WTC11 (cell line): ENCODE measurements at regions not wholly inside any gene's neighbourhood (a gene's known extent, or its start where the extent isn't known, plus 50 kb on each side); places are given as distances from the start of the nearest gene placed in this dataset.

Experiments
- ATAC-seq: fragments of 200-7000 bp; cut with Tn5 transposase; 2 replicates; pipeline ENCODE4 v1.10.0; 2021; ENCODE audit warnings: mild to moderate bottlenecking, moderate library complexity
- CTCF ChIA-PET: fragments of 300-600 bp; sonication (Branson Sonifier 250); formaldehyde crosslinking; loops from one replicate; lab custom pipeline; 2021; ENCODE audit warnings: antibody characterized with exemption; lab: Charles Lee
- POLR2A ChIA-PET: fragments of 350-600 bp; sonication (Branson Sonifier 250); formaldehyde crosslinking; loops from one replicate; lab custom pipeline; 2021; ENCODE audit warnings: antibody characterized with exemption; lab: Charles Lee
- DNase-seq: peaks from one replicate; pipeline ENCODE4 v3.0.0; 2021; ENCODE audit warnings: low spot score
- H3K27ac Mint-ChIP-seq: 2 replicates; pipeline ENCODE4 v1.8.0; 2021; ENCODE audit warnings: mixed read lengths
- H3K27me3 Mint-ChIP-seq: 2 replicates; pipeline ENCODE4 v1.8.0; 2021; ENCODE audit warnings: low read depth, mild to moderate bottlenecking, moderate library complexity, mixed read lengths
- H3K36me3 Mint-ChIP-seq: 2 replicates; pipeline ENCODE4 v1.8.0; 2021; ENCODE audit warnings: mixed read lengths
- H3K4me1 Mint-ChIP-seq: 2 replicates; pipeline ENCODE4 v1.8.0; 2022; ENCODE audit warnings: mixed read lengths
- H3K4me3 Mint-ChIP-seq: 2 replicates; pipeline ENCODE4 v1.8.0; 2021; ENCODE audit warnings: mild to moderate bottlenecking, moderate library complexity, mixed read lengths
- H3K9me3 Mint-ChIP-seq: 2 replicates; pipeline ENCODE4 v1.8.0; 2021; ENCODE audit warnings: mixed read lengths
- GABPB1 ChIP-seq: sonication (generic); formaldehyde crosslinking; IDR thresholded peaks from 2 replicates; pipeline ENCODE4 v1.8.1; 2023; ENCODE audit warnings: mild to moderate bottlenecking, missing genetic modification reagents
- MXD4 ChIP-seq: fragments of 250-450 bp; sonication (Bioruptor Pico); IDR thresholded peaks from 2 replicates; pipeline ENCODE4 v1.8.0; 2021; ENCODE audit warnings: mild to moderate bottlenecking, moderate library complexity, borderline replicate concordance
- NFATC4 ChIP-seq: fragments of 250-450 bp; sonication (Bioruptor Pico); IDR thresholded peaks from 2 replicates; pipeline ENCODE4 v1.9.0; 2021; ENCODE audit warnings: mild to moderate bottlenecking
- NFYB ChIP-seq: sonication (generic); formaldehyde crosslinking; conservative IDR thresholded peaks from 2 replicates; pipeline ENCODE4 v1.8.0; 2022; ENCODE audit warnings: low read depth, missing genetic modification reagents
- NR1H2 ChIP-seq: sonication (generic); formaldehyde crosslinking; IDR thresholded peaks from 2 replicates; pipeline ENCODE4 v1.9.0; 2021; ENCODE audit warnings: mild to moderate bottlenecking, moderate library complexity, missing genetic modification reagents
- NR3C1 ChIP-seq: sonication (generic); formaldehyde crosslinking; conservative IDR thresholded peaks from 2 replicates; pipeline ENCODE4 v1.8.1; 2023; ENCODE audit warnings: low read depth, mild to moderate bottlenecking, missing genetic modification reagents
- PRRX2 ChIP-seq: fragments of 250-450 bp; sonication (Bioruptor Pico); IDR thresholded peaks from 2 replicates; pipeline ENCODE4 v1.8.0; 2021; ENCODE audit warnings: mild to moderate bottlenecking
- SOX15 ChIP-seq: fragments of 250-450 bp; sonication (Bioruptor Pico); IDR thresholded peaks from 2 replicates; pipeline ENCODE4 v1.9.0; 2021; ENCODE audit warnings: mild to moderate bottlenecking
- TEAD1 ChIP-seq: sonication (generic); formaldehyde crosslinking; IDR thresholded peaks from 2 replicates; pipeline ENCODE4 v1.8.0; 2022; ENCODE audit warnings: mild to moderate bottlenecking, missing genetic modification reagents
- TEAD4 ChIP-seq: sonication (generic); formaldehyde crosslinking; IDR thresholded peaks from 2 replicates; pipeline ENCODE4 v1.8.0; 2022; ENCODE audit warnings: mild to moderate bottlenecking, missing genetic modification reagents
- ZNF263 ChIP-seq: sonication (generic); formaldehyde crosslinking; IDR thresholded peaks from 2 replicates; pipeline ENCODE4 v1.8.1; 2022; ENCODE audit warnings: low read depth, mild to moderate bottlenecking, moderate library complexity, missing genetic modification reagents
- ZNF423 ChIP-seq: fragments of 250-450 bp; sonication (Bioruptor Pico); IDR thresholded peaks from 2 replicates; pipeline ENCODE4 v2.1.2; 2022; ENCODE audit warnings: mild to moderate bottlenecking, moderate library complexity
- TF ChIP-seq, protein P1 (sequence below): sonication (generic); formaldehyde crosslinking; IDR thresholded peaks from 2 replicates; pipeline ENCODE4 v1.8.1; 2023; ENCODE audit warnings: mild to moderate bottlenecking, missing genetic modification reagents, moderate library complexity
- TF ChIP-seq, protein P2 (sequence below): sonication (generic); formaldehyde crosslinking; IDR thresholded peaks from 2 replicates; pipeline ENCODE4 v1.8.0; 2022; ENCODE audit warnings: missing genetic modification reagents
- TF ChIP-seq, protein P3 (sequence below): sonication (generic); formaldehyde crosslinking; IDR thresholded peaks from 2 replicates; pipeline ENCODE4 v1.8.0; 2023; ENCODE audit warnings: missing genetic modification reagents, mild to moderate bottlenecking, borderline replicate concordance
- TF ChIP-seq, protein P4 (sequence below): sonication (generic); formaldehyde crosslinking; IDR thresholded peaks from 2 replicates; pipeline ENCODE4 v1.8.0; 2022; ENCODE audit warnings: mild to moderate bottlenecking, missing genetic modification reagents
- TF ChIP-seq, protein P5 (sequence below): sonication (generic); formaldehyde crosslinking; IDR thresholded peaks from 2 replicates; pipeline ENCODE4 v1.8.0; 2023; ENCODE audit warnings: missing genetic modification reagents
- TF ChIP-seq, protein P6 (sequence below): fragments of 250-450 bp; sonication (Bioruptor Pico); IDR thresholded peaks from 2 replicates; pipeline ENCODE4 v1.8.0; 2021; ENCODE audit warnings: mild to moderate bottlenecking
- TF ChIP-seq, protein P7 (sequence below): sonication (generic); formaldehyde crosslinking; IDR thresholded peaks from 2 replicates; pipeline ENCODE4 v1.8.1; 2022; ENCODE audit warnings: mild to moderate bottlenecking, missing genetic modification reagents, moderate library complexity, borderline replicate concordance
- TF ChIP-seq, protein P8 (sequence below): fragments of 250-450 bp; sonication (Bioruptor Pico); IDR thresholded peaks from 2 replicates; pipeline ENCODE4 v2.1.2; 2022; ENCODE audit warnings: mild to moderate bottlenecking, moderate library complexity

DNA sequence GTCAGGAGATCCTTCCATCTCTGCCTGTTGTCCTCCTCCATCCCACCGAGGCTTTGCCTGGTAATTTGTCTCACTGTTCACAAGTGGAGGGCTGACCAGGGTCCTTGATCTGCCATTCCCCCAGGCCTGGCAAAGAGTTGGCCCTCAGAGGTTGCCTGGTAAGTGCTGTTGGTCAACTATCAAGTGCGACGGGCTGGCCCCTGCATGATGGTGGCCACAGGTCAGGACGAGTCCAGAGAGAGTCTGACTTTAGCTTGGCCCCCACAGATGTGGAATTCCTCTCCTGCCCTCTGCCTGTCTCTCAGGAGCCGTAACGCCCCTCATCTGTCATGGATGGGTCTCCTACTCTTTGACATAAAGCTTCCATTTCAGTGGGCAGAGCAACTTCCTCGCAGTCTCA lies 97.3 kb upstream of the SMIM21 start:
- Mint-ChIP-seq H3K9me3 (no peaks in the 10 kb centered on the region), H3K4me3 (no peak overlapping the region), H3K4me1 (peaks cover 4% of the 10 kb centered on the region; the same call in 1 of the 2 replicates), H3K27ac (no peak overlapping the region), H3K36me3 (no peaks in the 10 kb centered on the region), H3K27me3 (no peaks in the 10 kb centered on the region)
- ATAC-seq (no peak), DNase-seq (no peak)
- ChIA-PET CTCF (interaction anchor here (0.8 kb wide), 1 partner anchor 146 kb away, joined by 3 read pairs; no protein-coding TSS in a partner anchor), POLR2A (no interaction called here)
- TF ChIP-seq, protein P1, sequence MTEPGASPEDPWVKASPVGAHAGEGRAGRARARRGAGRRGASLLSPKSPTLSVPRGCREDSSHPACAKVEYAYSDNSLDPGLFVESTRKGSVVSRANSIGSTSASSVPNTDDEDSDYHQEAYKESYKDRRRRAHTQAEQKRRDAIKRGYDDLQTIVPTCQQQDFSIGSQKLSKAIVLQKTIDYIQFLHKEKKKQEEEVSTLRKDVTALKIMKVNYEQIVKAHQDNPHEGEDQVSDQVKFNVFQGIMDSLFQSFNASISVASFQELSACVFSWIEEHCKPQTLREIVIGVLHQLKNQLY (CRISPR knock-in tag): no peak
- TF ChIP-seq, protein P2, sequence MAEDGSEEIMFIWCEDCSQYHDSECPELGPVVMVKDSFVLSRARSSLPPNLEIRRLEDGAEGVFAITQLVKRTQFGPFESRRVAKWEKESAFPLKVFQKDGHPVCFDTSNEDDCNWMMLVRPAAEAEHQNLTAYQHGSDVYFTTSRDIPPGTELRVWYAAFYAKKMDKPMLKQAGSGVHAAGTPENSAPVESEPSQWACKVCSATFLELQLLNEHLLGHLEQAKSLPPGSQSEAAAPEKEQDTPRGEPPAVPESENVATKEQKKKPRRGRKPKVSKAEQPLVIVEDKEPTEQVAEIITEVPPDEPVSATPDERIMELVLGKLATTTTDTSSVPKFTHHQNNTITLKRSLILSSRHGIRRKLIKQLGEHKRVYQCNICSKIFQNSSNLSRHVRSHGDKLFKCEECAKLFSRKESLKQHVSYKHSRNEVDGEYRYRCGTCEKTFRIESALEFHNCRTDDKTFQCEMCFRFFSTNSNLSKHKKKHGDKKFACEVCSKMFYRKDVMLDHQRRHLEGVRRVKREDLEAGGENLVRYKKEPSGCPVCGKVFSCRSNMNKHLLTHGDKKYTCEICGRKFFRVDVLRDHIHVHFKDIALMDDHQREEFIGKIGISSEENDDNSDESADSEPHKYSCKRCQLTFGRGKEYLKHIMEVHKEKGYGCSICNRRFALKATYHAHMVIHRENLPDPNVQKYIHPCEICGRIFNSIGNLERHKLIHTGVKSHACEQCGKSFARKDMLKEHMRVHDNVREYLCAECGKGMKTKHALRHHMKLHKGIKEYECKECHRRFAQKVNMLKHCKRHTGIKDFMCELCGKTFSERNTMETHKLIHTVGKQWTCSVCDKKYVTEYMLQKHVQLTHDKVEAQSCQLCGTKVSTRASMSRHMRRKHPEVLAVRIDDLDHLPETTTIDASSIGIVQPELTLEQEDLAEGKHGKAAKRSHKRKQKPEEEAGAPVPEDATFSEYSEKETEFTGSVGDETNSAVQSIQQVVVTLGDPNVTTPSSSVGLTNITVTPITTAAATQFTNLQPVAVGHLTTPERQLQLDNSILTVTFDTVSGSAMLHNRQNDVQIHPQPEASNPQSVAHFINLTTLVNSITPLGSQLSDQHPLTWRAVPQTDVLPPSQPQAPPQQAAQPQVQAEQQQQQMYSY: no peak
- TF ChIP-seq ZNF263 (CRISPR knock-in tag): no peak

DNA sequence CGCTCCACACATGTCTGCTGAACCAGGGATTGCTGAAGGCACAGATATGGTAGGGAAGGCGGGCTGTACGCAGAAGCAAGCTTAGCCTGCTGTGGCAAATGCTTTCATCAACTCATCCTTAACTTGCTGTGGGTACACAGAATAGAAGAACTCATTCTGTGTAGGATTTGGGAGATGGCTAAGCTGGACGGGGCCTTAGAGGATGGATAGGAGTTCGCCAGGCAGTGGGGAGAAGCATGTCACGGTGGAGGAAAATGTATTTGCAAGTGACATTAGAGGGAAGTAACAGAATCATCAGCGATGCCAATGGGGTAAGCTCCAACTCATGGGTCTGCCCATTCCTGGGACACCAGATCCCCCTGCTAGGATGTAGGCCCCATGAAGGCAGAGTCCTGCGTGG lies 96.7 kb upstream of the SMIM21 start:
- DNase-seq: no peak
- TF ChIP-seq ZNF263 (CRISPR knock-in tag) (no peak), TEAD1 (no peak), NFATC4 (CRISPR knock-in tag) (no peak), PRRX2 (CRISPR knock-in tag) (no peak), NFYB (CRISPR knock-in tag) (no peak), TEAD4 (CRISPR knock-in tag) (no peak), MXD4 (CRISPR knock-in tag) (no peak), NR3C1 (CRISPR knock-in tag) (no peak), SOX15 (CRISPR knock-in tag) (no peak), GABPB1 (CRISPR knock-in tag) (no peak), NR1H2 (CRISPR knock-in tag) (no peak), ZNF423 (CRISPR knock-in tag) (no peak)
- TF ChIP-seq, protein P3, sequence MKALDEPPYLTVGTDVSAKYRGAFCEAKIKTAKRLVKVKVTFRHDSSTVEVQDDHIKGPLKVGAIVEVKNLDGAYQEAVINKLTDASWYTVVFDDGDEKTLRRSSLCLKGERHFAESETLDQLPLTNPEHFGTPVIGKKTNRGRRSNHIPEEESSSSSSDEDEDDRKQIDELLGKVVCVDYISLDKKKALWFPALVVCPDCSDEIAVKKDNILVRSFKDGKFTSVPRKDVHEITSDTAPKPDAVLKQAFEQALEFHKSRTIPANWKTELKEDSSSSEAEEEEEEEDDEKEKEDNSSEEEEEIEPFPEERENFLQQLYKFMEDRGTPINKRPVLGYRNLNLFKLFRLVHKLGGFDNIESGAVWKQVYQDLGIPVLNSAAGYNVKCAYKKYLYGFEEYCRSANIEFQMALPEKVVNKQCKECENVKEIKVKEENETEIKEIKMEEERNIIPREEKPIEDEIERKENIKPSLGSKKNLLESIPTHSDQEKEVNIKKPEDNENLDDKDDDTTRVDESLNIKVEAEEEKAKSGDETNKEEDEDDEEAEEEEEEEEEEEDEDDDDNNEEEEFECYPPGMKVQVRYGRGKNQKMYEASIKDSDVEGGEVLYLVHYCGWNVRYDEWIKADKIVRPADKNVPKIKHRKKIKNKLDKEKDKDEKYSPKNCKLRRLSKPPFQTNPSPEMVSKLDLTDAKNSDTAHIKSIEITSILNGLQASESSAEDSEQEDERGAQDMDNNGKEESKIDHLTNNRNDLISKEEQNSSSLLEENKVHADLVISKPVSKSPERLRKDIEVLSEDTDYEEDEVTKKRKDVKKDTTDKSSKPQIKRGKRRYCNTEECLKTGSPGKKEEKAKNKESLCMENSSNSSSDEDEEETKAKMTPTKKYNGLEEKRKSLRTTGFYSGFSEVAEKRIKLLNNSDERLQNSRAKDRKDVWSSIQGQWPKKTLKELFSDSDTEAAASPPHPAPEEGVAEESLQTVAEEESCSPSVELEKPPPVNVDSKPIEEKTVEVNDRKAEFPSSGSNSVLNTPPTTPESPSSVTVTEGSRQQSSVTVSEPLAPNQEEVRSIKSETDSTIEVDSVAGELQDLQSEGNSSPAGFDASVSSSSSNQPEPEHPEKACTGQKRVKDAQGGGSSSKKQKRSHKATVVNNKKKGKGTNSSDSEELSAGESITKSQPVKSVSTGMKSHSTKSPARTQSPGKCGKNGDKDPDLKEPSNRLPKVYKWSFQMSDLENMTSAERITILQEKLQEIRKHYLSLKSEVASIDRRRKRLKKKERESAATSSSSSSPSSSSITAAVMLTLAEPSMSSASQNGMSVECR: no peak
- TF ChIP-seq, protein P4, sequence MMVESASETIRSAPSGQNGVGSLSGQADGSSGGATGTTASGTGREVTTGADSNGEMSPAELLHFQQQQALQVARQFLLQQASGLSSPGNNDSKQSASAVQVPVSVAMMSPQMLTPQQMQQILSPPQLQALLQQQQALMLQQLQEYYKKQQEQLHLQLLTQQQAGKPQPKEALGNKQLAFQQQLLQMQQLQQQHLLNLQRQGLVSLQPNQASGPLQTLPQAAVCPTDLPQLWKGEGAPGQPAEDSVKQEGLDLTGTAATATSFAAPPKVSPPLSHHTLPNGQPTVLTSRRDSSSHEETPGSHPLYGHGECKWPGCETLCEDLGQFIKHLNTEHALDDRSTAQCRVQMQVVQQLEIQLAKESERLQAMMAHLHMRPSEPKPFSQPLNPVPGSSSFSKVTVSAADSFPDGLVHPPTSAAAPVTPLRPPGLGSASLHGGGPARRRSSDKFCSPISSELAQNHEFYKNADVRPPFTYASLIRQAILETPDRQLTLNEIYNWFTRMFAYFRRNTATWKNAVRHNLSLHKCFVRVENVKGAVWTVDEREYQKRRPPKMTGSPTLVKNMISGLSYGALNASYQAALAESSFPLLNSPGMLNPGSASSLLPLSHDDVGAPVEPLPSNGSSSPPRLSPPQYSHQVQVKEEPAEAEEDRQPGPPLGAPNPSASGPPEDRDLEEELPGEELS (CRISPR knock-in tag): no peak
- TF ChIP-seq, protein P5, sequence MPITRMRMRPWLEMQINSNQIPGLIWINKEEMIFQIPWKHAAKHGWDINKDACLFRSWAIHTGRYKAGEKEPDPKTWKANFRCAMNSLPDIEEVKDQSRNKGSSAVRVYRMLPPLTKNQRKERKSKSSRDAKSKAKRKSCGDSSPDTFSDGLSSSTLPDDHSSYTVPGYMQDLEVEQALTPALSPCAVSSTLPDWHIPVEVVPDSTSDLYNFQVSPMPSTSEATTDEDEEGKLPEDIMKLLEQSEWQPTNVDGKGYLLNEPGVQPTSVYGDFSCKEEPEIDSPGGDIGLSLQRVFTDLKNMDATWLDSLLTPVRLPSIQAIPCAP: no peak
- TF ChIP-seq, protein P6, sequence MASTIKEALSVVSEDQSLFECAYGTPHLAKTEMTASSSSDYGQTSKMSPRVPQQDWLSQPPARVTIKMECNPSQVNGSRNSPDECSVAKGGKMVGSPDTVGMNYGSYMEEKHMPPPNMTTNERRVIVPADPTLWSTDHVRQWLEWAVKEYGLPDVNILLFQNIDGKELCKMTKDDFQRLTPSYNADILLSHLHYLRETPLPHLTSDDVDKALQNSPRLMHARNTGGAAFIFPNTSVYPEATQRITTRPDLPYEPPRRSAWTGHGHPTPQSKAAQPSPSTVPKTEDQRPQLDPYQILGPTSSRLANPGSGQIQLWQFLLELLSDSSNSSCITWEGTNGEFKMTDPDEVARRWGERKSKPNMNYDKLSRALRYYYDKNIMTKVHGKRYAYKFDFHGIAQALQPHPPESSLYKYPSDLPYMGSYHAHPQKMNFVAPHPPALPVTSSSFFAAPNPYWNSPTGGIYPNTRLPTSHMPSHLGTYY (CRISPR knock-in tag): no peak
- TF ChIP-seq, protein P7, sequence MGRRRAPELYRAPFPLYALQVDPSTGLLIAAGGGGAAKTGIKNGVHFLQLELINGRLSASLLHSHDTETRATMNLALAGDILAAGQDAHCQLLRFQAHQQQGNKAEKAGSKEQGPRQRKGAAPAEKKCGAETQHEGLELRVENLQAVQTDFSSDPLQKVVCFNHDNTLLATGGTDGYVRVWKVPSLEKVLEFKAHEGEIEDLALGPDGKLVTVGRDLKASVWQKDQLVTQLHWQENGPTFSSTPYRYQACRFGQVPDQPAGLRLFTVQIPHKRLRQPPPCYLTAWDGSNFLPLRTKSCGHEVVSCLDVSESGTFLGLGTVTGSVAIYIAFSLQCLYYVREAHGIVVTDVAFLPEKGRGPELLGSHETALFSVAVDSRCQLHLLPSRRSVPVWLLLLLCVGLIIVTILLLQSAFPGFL (CRISPR knock-in tag): no peak
- TF ChIP-seq, protein P8, sequence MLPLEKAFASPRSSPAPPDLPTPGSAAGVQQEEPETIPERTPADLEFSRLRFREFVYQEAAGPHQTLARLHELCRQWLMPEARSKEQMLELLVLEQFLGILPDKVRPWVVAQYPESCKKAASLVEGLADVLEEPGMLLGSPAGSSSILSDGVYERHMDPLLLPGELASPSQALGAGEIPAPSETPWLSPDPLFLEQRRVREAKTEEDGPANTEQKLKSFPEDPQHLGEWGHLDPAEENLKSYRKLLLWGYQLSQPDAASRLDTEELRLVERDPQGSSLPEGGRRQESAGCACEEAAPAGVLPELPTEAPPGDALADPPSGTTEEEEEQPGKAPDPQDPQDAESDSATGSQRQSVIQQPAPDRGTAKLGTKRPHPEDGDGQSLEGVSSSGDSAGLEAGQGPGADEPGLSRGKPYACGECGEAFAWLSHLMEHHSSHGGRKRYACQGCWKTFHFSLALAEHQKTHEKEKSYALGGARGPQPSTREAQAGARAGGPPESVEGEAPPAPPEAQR (CRISPR knock-in tag): no peak

More for the DNA sequence above, 96.7 kb upstream of the SMIM21 start:
- ChIA-PET POLR2A (no interaction called here), CTCF (interaction anchor here (0.8 kb wide), 1 partner anchor 145 kb away, joined by 3 read pairs; no protein-coding TSS in a partner anchor)
- Mint-ChIP-seq H3K9me3 (no peaks in the 10 kb centered on the region), H3K27me3 (no peaks in the 10 kb centered on the region), H3K4me1 (peaks cover 4% of the 10 kb centered on the region; the same call in 1 of the 2 replicates), H3K27ac (no peak overlapping the region), H3K4me3 (no peak overlapping the region), H3K36me3 (no peaks in the 10 kb centered on the region)
- no peak for ATAC-seq
